OCI-LY1 (cell line): ENCODE measurements at regions not wholly inside any gene's neighbourhood (a gene's known extent, or its start where the extent isn't known, plus 50 kb on each side); places are given as distances from the start of the nearest gene placed in this dataset.

Experiments
- H2AFZ ChIP-seq: fragments of 200-600 bp; sonication (generic), shearing (Covaris generic); 2 replicates; pipeline ENCODE4 v1.6.0; 2014; ENCODE audit warnings: antibody characterized with exemption, mild to moderate bottlenecking, low read length
- H3F3A ChIP-seq: fragments of 200-600 bp; sonication (generic), shearing (Covaris generic); 2 replicates; pipeline ENCODE4 v1.6.0; 2014; ENCODE audit warnings: mild to moderate bottlenecking, antibody characterized with exemption, low read length, moderate library complexity; ENCODE audit not compliant: insufficient read depth
- H3K27ac ChIP-seq: fragments of 200-600 bp; sonication (generic); 2 replicates; pipeline ENCODE4 v1.5.1; 2014; ENCODE audit warnings: low read length, mixed run types, mild to moderate bottlenecking, low read depth; ENCODE audit not compliant: poor library complexity, severe bottlenecking
- H3K27me3 ChIP-seq: fragments of 200-600 bp; sonication (generic); 2 replicates; pipeline ENCODE4 v1.6.0; 2014; ENCODE audit warnings: antibody characterized with exemption, mild to moderate bottlenecking, low read length, moderate library complexity; ENCODE audit not compliant: insufficient read depth
- H3K36me3 ChIP-seq: fragments of 200-600 bp; sonication (generic); 2 replicates; pipeline ENCODE4 v1.6.1; 2014; ENCODE audit warnings: mild to moderate bottlenecking, antibody characterized with exemption, low read length, moderate library complexity, mixed read lengths; ENCODE audit not compliant: insufficient read depth
- H3K4me1 ChIP-seq: fragments of 200-600 bp; sonication (generic); 2 replicates; pipeline ENCODE4 v1.5.1; 2014; ENCODE audit warnings: mild to moderate bottlenecking, low read length, moderate library complexity; ENCODE audit not compliant: insufficient read depth, severe bottlenecking
- H3K4me2 ChIP-seq: fragments of 200-600 bp; sonication (generic), shearing (Covaris generic); 2 replicates; pipeline ENCODE4 v1.6.1; 2014; ENCODE audit warnings: low read length
- H3K4me3 ChIP-seq: fragments of 200-600 bp; sonication (generic); 2 replicates; pipeline ENCODE4 v1.5.1; 2014; ENCODE audit warnings: low read length, low read depth, mild to moderate bottlenecking, mixed read lengths; ENCODE audit not compliant: poor library complexity, severe bottlenecking
- H3K79me2 ChIP-seq: fragments of 200-600 bp; shearing (Covaris generic); 2 replicates; pipeline ENCODE4 v1.6.1; 2016; ENCODE audit warnings: mixed run types, low read length, mixed read lengths; ENCODE audit not compliant: insufficient read depth
- H3K9ac ChIP-seq: fragments of 200-600 bp; sonication (generic), shearing (Covaris generic); 2 replicates; pipeline ENCODE4 v1.6.1; 2014; ENCODE audit warnings: mild to moderate bottlenecking, low read length, mixed read lengths
- H3K9me2 ChIP-seq: fragments of 200-600 bp; sonication (generic), shearing (Covaris generic); 2 replicates; pipeline ENCODE4 v1.6.1; 2014; ENCODE audit warnings: low read depth, mild to moderate bottlenecking, low read length, mixed read lengths
- H3K9me3 ChIP-seq: fragments of 200-600 bp; shearing (Covaris generic); 2 replicates; pipeline ENCODE4 v1.6.1; 2014; ENCODE audit warnings: low read length, mixed read lengths
- H4K20me1 ChIP-seq: fragments of 200-600 bp; sonication (generic), shearing (Covaris generic); 2 replicates; pipeline ENCODE4 v1.6.0; 2016; ENCODE audit warnings: mild to moderate bottlenecking, low read length; ENCODE audit not compliant: insufficient read depth
- CTCF ChIP-seq: fragments of 200-600 bp; sonication (generic), shearing (Covaris generic); IDR thresholded peaks from 2 replicates; pipeline ENCODE4 v1.5.1; 2017; ENCODE audit warnings: mild to moderate bottlenecking, antibody characterized with exemption, low read length, moderate library complexity, mixed read lengths
- EZH2 ChIP-seq: fragments of 200-600 bp; sonication (generic), shearing (Covaris generic); IDR thresholded peaks from 2 replicates; pipeline ENCODE4 v1.8.0; 2017; ENCODE audit warnings: borderline replicate concordance, mixed run types, mild to moderate bottlenecking, antibody characterized with exemption, low read length, moderate library complexity, mixed read lengths

GRCh38 chr2:122422384-122422991 lies 667.0 kb downstream of the TSN start:
- Histone ChIP-seq H4K20me1 (no peaks in the 10 kb centered on the region), H3K27ac (no peak overlapping the region), H3K4me1 (no peaks in the 10 kb centered on the region), H3F3A (no peaks in the 10 kb centered on the region), H3K9ac (no peak overlapping the region), H3K27me3 (no peaks in the 10 kb centered on the region), H3K4me2 (no peak overlapping the region), H3K36me3 (no peaks in the 10 kb centered on the region), H3K9me3 (no peaks in the 10 kb centered on the region), H3K9me2 (no peaks in the 10 kb centered on the region), H3K4me3 (no peak overlapping the region), H3K79me2 (no peaks in the 10 kb centered on the region), H2AFZ (no peak overlapping the region)
- TF ChIP-seq CTCF = no peak
- no peak for TF ChIP-seq EZH2

- Histone ChIP-seq H3K36me3 (no peaks in the 10 kb centered on the region), H3K27ac (no peak overlapping the region), H3K27me3 (no peaks in the 10 kb centered on the region), H3K79me2 (no peaks in the 10 kb centered on the region), H3K4me3 (no peak overlapping the region), H3K9ac (no peak overlapping the region), H3K4me2 (no peak overlapping the region), H4K20me1 (no peaks in the 10 kb centered on the region), H3K4me1 (no peaks in the 10 kb centered on the region), H3F3A (no peaks in the 10 kb centered on the region), H2AFZ (no peak overlapping the region), H3K9me3 (no peaks in the 10 kb centered on the region), H3K9me2 (no peaks in the 10 kb centered on the region)
- TF ChIP-seq EZH2 (no peak), CTCF (no peak)
Observed at GRCh38 chr2:122423934-122424333, 668.5 kb downstream of the TSN start.

- no peak overlapping the region for H3K4me3 ChIP-seq
- H3K4me1 ChIP-seq = no peaks in the 10 kb centered on the region
- H4K20me1 ChIP-seq = no peaks in the 10 kb centered on the region
- no peak overlapping the region for H3K4me2 ChIP-seq
- H3K9ac ChIP-seq = no peak overlapping the region
- TF ChIP-seq CTCF = no peak
- no peak for TF ChIP-seq EZH2
- no peaks in the 10 kb centered on the region for H3K27me3 ChIP-seq
- H3K9me3 ChIP-seq = no peaks in the 10 kb centered on the region
- H2AFZ ChIP-seq = no peak overlapping the region
- no peaks in the 10 kb centered on the region for H3F3A ChIP-seq
- no peaks in the 10 kb centered on the region for H3K9me2 ChIP-seq
- no peak overlapping the region for H3K27ac ChIP-seq
- H3K79me2 ChIP-seq = no peaks in the 10 kb centered on the region
- H3K36me3 ChIP-seq = no peaks in the 10 kb centered on the region
Observed at GRCh38 chr2:122433123-122433754, 677.8 kb downstream of the TSN start.
